ENCODE measurements at regions not wholly inside any gene's neighbourhood (a gene's known extent, or its start where the extent isn't known, plus 50 kb on each side); places are given as distances from the start of the nearest gene placed in this dataset.

DNA sequence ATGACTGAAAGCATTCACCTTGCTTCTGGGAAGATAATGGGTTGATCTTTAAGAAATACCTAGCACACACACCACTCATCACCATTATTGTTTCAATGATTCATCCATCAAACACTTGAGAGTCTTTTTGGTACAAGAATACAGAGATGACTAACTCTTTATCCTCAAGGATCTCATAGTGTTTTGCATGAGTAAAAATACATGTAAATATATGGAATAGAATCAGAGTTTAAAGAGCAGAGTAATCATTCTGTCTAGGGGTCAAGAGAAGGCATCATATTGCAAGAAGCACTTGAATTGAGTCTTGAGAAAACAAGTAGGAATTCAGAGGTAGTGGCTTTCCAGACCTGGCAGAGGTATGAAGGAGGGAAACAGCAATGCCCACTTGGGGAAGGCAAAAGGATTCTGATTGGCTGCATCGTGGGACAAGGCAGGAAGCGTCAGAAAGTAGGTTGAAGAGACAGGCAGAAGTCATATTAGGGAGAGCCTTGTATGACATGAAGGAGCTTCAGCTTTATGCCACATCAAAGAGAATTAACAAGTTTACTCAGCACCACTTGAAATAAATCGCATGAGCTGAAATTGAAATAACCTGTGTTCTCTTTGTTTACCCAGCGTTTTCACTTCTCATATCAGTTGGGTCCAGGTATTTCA, 542.5 kb downstream of the TLE1 start:
- H3K27me3 ChIP-seq (ENCODE audit: insufficient read depth, low read length): no peaks in the 10 kb centered on the region
- no peak for DNase-seq

More for the DNA sequence above, 542.5 kb downstream of the TLE1 start:
- Histone ChIP-seq H3K4ac (ENCODE audit: low read depth, low read length) (no peak overlapping the region), H4K5ac (ENCODE audit: insufficient read length, low read depth, low read length) (no peak overlapping the region), H3T11ph (ENCODE audit: low read length) (no peak overlapping the region), H3K9ac (ENCODE audit: extremely low read depth, insufficient read length, low read length) (no peak overlapping the region), H3K9me3 (ENCODE audit: control insufficient read depth, low read depth, low read length) (no peaks in the 10 kb centered on the region), H2AFZ (ENCODE audit: low read length) (no peak overlapping the region), H2BK12ac (ENCODE audit: insufficient read length, low read depth, low read length) (no peak overlapping the region), H3K14ac (ENCODE audit: insufficient read depth, low read length) (no peak overlapping the region), H2BK120ac (ENCODE audit: low read depth, low read length, poor library complexity, severe bottlenecking) (no peak overlapping the region), H3K4me1 (ENCODE audit: insufficient read depth, low read length) (no peaks in the 10 kb centered on the region), H3K18ac (ENCODE audit: insufficient read length, low read depth, low read length) (no peak overlapping the region), H3K79me1 (ENCODE audit: insufficient read depth, low read depth, low read length, poor library complexity, severe bottlenecking) (no peaks in the 10 kb centered on the region), H2AK5ac (ENCODE audit: insufficient read length, low read length) (no peak overlapping the region), H4K20me1 (ENCODE audit: control insufficient read depth, insufficient read depth, insufficient read length) (no peaks in the 10 kb centered on the region), H3K4me2 (ENCODE audit: insufficient read depth, insufficient read length, low read length) (no peak overlapping the region), H2BK20ac (ENCODE audit: low read depth, low read length, poor library complexity, severe bottlenecking) (no peak overlapping the region), H3K23me2 (ENCODE audit: insufficient read length, low read depth, low read length, poor library complexity, severe bottlenecking) (no peaks in the 10 kb centered on the region), H3K56ac (ENCODE audit: insufficient read length, low read depth, low read length) (no peak overlapping the region), H4K91ac (ENCODE audit: insufficient read length, low read depth, low read length) (no peak overlapping the region), H2BK5ac (ENCODE audit: insufficient read length, low read length) (no peak overlapping the region), H4K8ac (replicated peaks; ENCODE audit: insufficient read length, low read depth, low read length) (no peak overlapping the region), H3K27ac (ENCODE audit: insufficient read length, low read depth, low read length) (no peak overlapping the region), H3K23ac (ENCODE audit: insufficient read length, low read depth, low read length) (no peak overlapping the region), H2BK15ac (ENCODE audit: low read depth, low read length) (no peak overlapping the region), H3K79me2 (ENCODE audit: insufficient read depth, low read length) (no peaks in the 10 kb centered on the region)
- Mint-ChIP-seq H3K4me1 (peaks cover 4 to 9% of the 10 kb centered on the region in 2 experiments; a peak in 3 of 4 replicates), H3K27ac (no peak overlapping the region), H3K27me3 (ENCODE audit: low read depth) (no peaks in the 10 kb centered on the region), H3K4me3 (no peak overlapping the region), H3K36me3 (ENCODE audit: insufficient read depth in 1 of 3, low read depth in 3 of 3) (no peaks in the 10 kb centered on the region), H3K9me3 (peaks cover 0 to 3% of the 10 kb centered on the region in 2 experiments; a peak in 3 of 5 replicates)
- TF ChIP-seq CTCF (conservative IDR thresholded peaks at IDR 0.05): no peak
- WGBS (ENCODE audit: extremely low coverage, insufficient read length, low lambda C conversion rate): no CpG with 5 or more reads among the region's 4 CpGs

Measured in H9 (cell line).